MM.1S (cell line): ENCODE measurements at regions not wholly inside any gene's neighbourhood (a gene's known extent, or its start where the extent isn't known, plus 50 kb on each side); places are given as distances from the start of the nearest gene placed in this dataset.
"Not testable (repeated sequence)": the region's sequence is repeated elsewhere in the genome, so short reads cannot be mapped to it uniquely, and the experiment has no call there.

ENCODE experiments used
- DNase-seq: peaks from one replicate; pipeline ENCODE4 v3.0.0-alpha.2; 2015
- H2AFZ ChIP-seq: fragments of 300-600 bp; sonication (generic); 2 replicates; pipeline ENCODE4 v1.6.0; 2016; ENCODE audit warnings: antibody characterized with exemption, low read length
- H3F3A ChIP-seq: fragments of 300-600 bp; sonication (generic); 2 replicates; pipeline ENCODE4 v1.6.1; 2016; ENCODE audit warnings: mild to moderate bottlenecking, antibody characterized with exemption, low read length, moderate library complexity, mixed read lengths; ENCODE audit not compliant: insufficient read depth
- H3K27ac ChIP-seq: fragments of 300-600 bp; sonication (generic); 2 replicates; pipeline ENCODE4 v1.5.1; 2016; ENCODE audit warnings: mild to moderate bottlenecking, low read length
- H3K27me3 ChIP-seq: fragments of 300-600 bp; sonication (generic); replicated peaks from 2 replicates; pipeline ENCODE4 v1.6.0; 2016; ENCODE audit warnings: low read length; ENCODE audit not compliant: insufficient read depth
- H3K36me3 ChIP-seq: fragments of 300-600 bp; sonication (generic); replicated peaks from 2 replicates; pipeline ENCODE4 v1.6.1; 2016; ENCODE audit warnings: mild to moderate bottlenecking, low read length, mixed read lengths; ENCODE audit not compliant: insufficient read depth
- H3K4me1 ChIP-seq: fragments of 300-600 bp; sonication (generic); 2 replicates; pipeline ENCODE4 v1.6.1; 2016; ENCODE audit warnings: low read length, mixed read lengths
- H3K4me2 ChIP-seq: fragments of 300-600 bp; sonication (generic); 2 replicates; pipeline ENCODE4 v1.6.0; 2016; ENCODE audit warnings: low read depth, low read length
- H3K4me3 ChIP-seq: fragments of 300-600 bp; sonication (generic); 2 replicates; pipeline ENCODE4 v1.5.1; 2016; ENCODE audit warnings: low read length, mixed read lengths
- H3K79me2 ChIP-seq: fragments of 300-600 bp; sonication (generic); 2 replicates; pipeline ENCODE4 v1.6.1; 2016; ENCODE audit warnings: mixed run types, low read length, mixed read lengths
- H3K9ac ChIP-seq: fragments of 300-600 bp; sonication (generic); 2 replicates; pipeline ENCODE4 v1.6.1; 2016; ENCODE audit warnings: low read length, mixed read lengths
- H3K9me2 ChIP-seq: fragments of 300-600 bp; sonication (generic); replicated peaks from 2 replicates; pipeline ENCODE4 v1.6.1; 2016; ENCODE audit warnings: mild to moderate bottlenecking, low read length, mixed read lengths; ENCODE audit not compliant: insufficient read depth
- H3K9me3 ChIP-seq: fragments of 300-600 bp; sonication (generic); replicated peaks from 2 replicates; pipeline ENCODE4 v1.6.1; 2016; ENCODE audit warnings: mild to moderate bottlenecking, low read length, mixed read lengths; ENCODE audit not compliant: insufficient read depth
- H4K20me1 ChIP-seq: fragments of 300-600 bp; sonication (generic); 2 replicates; pipeline ENCODE4 v1.6.1; 2016; ENCODE audit warnings: mild to moderate bottlenecking, low read length, moderate library complexity, mixed read lengths; ENCODE audit not compliant: insufficient read depth
- EZH2 ChIP-seq: fragments of 300-600 bp; sonication (generic); optimal IDR thresholded peaks from 2 replicates; pipeline ENCODE3; 2017; ENCODE audit warnings: low read depth, mild to moderate bottlenecking, antibody characterized with exemption, low read length, mixed read lengths
- EZH2phosphoT487 ChIP-seq: fragments of 300-600 bp; sonication (generic); IDR thresholded peaks from 2 replicates; pipeline ENCODE4 v1.6.1; 2018; ENCODE audit warnings: antibody characterized with exemption, low read length
- TF ChIP-seq, protein P1 (sequence below): fragments of 300-600 bp; sonication (generic); IDR thresholded peaks from 2 replicates; pipeline ENCODE4 v1.5.1; 2016; ENCODE audit warnings: antibody characterized with exemption, low read length, mixed read lengths

DNA sequence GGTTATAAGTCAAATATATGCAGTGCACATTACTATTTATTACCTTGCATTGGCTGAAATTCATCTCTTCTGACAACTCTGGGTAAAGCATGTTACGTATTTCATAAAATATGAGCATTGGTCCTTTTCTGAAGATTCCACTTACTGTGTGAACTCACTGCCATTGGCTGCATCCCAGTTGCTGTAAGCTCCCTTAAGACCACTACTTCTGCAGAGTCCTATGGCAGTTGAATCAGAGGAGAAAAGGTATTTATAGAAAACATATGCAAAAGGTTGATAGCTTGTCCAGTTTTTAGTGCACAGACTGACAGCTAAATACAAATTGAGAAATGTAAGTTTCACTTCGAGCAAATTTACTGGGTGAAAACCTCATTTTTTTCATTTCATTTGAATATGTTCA lies 394.6 kb upstream of the ARRDC3 start:
- Histone ChIP-seq H3F3A (no peaks in the 10 kb centered on the region), H3K4me2 (no peak overlapping the region), H3K4me3 (no peak overlapping the region), H3K27ac (no peak overlapping the region), H3K9ac (no peak overlapping the region), H2AFZ (no peak overlapping the region), H3K36me3 (no peaks in the 10 kb centered on the region), H3K27me3 (no peaks in the 10 kb centered on the region), H3K79me2 (no peaks in the 10 kb centered on the region), H3K9me2 (no peaks in the 10 kb centered on the region), H4K20me1 (no peaks in the 10 kb centered on the region), H3K4me1 (no peaks in the 10 kb centered on the region), H3K9me3 (no peaks in the 10 kb centered on the region)
- no peak for DNase-seq
- TF ChIP-seq, protein P1, sequence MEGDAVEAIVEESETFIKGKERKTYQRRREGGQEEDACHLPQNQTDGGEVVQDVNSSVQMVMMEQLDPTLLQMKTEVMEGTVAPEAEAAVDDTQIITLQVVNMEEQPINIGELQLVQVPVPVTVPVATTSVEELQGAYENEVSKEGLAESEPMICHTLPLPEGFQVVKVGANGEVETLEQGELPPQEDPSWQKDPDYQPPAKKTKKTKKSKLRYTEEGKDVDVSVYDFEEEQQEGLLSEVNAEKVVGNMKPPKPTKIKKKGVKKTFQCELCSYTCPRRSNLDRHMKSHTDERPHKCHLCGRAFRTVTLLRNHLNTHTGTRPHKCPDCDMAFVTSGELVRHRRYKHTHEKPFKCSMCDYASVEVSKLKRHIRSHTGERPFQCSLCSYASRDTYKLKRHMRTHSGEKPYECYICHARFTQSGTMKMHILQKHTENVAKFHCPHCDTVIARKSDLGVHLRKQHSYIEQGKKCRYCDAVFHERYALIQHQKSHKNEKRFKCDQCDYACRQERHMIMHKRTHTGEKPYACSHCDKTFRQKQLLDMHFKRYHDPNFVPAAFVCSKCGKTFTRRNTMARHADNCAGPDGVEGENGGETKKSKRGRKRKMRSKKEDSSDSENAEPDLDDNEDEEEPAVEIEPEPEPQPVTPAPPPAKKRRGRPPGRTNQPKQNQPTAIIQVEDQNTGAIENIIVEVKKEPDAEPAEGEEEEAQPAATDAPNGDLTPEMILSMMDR: no peak
- no peak for TF ChIP-seq EZH2phosphoT487
- TF ChIP-seq EZH2: no peak

DNA sequence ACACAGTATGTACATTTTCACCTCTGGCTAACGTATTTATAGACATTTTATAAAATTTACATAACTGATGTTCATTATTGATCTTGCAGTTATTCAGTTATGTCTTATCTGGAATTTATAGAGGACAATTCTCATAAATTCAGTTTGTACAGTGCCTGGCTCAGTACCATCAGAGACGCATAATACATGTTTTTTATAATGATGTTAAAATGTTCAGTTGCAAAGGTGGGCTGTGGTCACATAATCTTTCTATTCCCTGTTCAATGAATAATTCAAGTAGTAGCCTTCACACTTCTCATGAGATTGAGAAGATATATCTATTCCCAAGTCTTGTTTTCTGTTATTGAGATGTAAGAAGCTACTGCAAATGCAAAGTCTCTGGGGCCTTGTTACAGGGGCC lies 393.1 kb upstream of the ARRDC3 start:
- Histone ChIP-seq H3K4me1 (no peaks in the 10 kb centered on the region), H2AFZ (no peak overlapping the region), H3K9ac (no peak overlapping the region), H3K79me2 (no peaks in the 10 kb centered on the region), H4K20me1 (no peaks in the 10 kb centered on the region), H3K36me3 (no peaks in the 10 kb centered on the region), H3K4me3 (no peak overlapping the region), H3K4me2 (no peak overlapping the region), H3K27ac (no peak overlapping the region), H3F3A (no peaks in the 10 kb centered on the region), H3K27me3 (no peaks in the 10 kb centered on the region), H3K9me3 (no peaks in the 10 kb centered on the region), H3K9me2 (no peaks in the 10 kb centered on the region)
- DNase-seq: no peak
- TF ChIP-seq, protein P1: no peak
- TF ChIP-seq EZH2: no peak
- no peak for TF ChIP-seq EZH2phosphoT487

DNA sequence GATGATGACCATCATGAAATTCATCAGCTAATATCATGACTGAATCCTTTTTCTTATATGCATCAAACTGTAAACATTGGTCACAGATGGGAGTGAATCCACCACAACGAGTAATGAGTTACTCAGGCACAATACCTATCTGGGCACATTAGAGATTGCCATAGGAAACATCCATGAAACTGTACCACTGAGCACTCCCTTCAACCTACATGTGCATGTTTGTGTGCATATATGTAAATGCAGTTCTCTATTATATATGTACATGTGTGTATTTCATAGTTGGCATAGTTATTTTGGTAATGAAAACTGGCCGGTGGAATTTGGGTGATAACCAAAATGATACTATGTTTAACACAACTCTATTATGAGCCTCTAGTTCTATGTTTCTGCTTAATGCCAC lies 387.3 kb upstream of the ARRDC3 start:
- H3K4me3 ChIP-seq: no peak overlapping the region
- TF ChIP-seq EZH2: no peak
- TF ChIP-seq EZH2phosphoT487: no peak
- TF ChIP-seq, protein P1: no peak
- H3K79me2 ChIP-seq: no peaks in the 10 kb centered on the region
- H3K36me3 ChIP-seq: no peaks in the 10 kb centered on the region
- no peaks in the 10 kb centered on the region for H3K27me3 ChIP-seq
- no peak overlapping the region for H3K9ac ChIP-seq
- no peak overlapping the region for H2AFZ ChIP-seq
- H3K4me1 ChIP-seq: no peaks in the 10 kb centered on the region
- H3F3A ChIP-seq: no peaks in the 10 kb centered on the region
- DNase-seq: no peak
- no peaks in the 10 kb centered on the region for H4K20me1 ChIP-seq
- H3K9me3 ChIP-seq: no peaks in the 10 kb centered on the region
- no peaks in the 10 kb centered on the region for H3K9me2 ChIP-seq
- H3K27ac ChIP-seq: no peak overlapping the region
- no peak overlapping the region for H3K4me2 ChIP-seq

DNA sequence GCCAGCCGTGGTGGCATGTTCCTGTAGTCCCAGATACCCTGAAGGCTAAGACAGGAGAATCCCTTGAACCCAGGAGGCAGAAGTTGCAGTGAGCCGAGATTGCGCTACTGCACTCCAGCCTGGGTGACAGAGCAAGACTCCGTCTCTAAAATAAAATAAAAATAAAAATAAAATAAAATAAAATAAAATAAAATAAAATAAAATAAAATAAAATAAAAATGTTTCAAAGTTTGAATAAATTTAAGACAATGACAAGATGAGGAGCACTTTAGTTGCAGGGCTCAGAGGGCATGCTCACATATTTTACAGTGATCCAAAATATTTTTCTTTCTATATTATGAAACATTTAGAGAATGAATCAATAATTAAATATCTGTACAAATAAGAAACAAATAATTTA lies 374.3 kb upstream of the ARRDC3 start:
- not testable (repeated sequence) for H3K4me1 ChIP-seq, H3K27me3 ChIP-seq, H3K9ac ChIP-seq, DNase-seq, H3K79me2 ChIP-seq, H3K9me3 ChIP-seq, H3F3A ChIP-seq, H4K20me1 ChIP-seq, H3K4me3 ChIP-seq, H3K36me3 ChIP-seq, H2AFZ ChIP-seq, H3K9me2 ChIP-seq, H3K4me2 ChIP-seq, H3K27ac ChIP-seq
